ENCODE measurements at regions not wholly inside any gene's neighbourhood (a gene's known extent, or its start where the extent isn't known, plus 50 kb on each side); places are given as distances from the start of the nearest gene placed in this dataset.

DNA sequence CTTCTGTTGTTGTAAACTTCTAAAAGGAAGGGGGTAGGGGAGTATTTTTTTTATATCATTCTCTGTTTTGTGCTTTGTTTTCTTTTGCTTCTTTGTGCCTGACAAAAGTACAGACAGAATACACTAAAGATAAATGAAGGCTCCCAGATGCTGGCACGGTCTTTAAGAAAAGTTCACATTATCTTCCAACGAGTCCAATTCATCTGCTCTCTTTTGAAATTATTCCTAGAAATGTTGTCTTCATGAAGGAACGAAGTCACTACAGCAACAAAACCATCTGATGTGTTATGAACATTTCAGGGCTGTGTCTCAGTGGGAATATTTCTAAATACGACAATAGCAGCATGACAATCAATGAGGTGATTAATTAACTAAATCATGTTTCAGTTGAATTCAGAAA is 813.8 kb upstream of the HTR2C start:
- no peak overlapping the region for H3K4me3 ChIP-seq (ENCODE audit: low read depth, low read length)

DNA sequence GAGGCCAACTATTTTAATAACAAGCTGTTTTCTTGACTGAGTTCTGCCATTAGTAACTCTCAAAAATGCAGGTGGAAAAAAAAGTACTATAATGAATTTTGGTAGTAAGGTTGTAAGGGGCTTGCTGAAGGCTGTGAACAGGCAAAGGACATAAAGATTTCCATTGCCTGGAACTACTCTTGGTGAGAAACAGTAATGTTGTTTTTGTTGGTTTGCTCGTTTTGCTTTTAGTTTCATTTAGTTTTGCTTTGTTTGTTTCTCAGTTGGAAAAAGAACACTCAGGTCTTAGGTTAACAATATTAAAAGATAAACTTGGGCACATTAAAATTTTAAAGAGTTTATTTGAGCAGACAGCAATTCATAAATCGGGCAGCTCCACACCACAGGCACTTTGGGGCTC is 824.5 kb upstream of the HTR2C start:
- no peak overlapping the region for H3K4me3 ChIP-seq (ENCODE audit: low read depth, low read length)

DNA sequence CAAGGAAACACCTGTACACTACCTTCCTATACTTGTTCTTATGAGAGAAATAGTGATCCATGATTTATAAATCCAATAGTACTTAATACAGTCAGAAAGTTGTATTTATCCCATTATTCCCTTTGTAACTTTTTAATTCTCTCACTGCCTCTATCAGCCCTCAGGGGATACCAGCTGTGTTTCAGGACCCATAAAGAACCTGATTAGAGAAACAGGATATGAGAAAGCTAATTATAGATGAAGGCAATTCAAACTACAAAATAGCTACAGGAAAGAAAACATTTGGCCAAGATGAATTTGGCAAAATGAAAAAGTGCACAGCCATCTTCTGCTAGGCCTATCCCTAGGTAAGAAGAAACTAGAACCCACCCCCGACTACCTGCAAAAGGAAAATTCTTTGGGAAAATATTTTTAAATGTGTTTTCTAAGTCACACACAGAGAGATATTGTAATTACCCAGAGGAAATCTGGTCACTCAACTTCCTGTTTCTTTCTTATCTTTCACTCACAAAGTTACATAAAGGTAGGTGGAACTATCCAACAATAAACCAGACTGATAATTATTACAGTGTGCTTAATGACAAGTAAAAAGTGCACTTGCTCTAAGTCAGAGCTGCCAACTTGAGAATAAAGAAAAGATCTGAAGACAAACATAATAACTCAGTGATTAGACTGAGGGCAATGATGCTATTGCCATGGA is 836.5 kb upstream of the HTR2C start:
- H3K4me3 ChIP-seq (ENCODE audit: low read depth, low read length): no peak overlapping the region

DNA sequence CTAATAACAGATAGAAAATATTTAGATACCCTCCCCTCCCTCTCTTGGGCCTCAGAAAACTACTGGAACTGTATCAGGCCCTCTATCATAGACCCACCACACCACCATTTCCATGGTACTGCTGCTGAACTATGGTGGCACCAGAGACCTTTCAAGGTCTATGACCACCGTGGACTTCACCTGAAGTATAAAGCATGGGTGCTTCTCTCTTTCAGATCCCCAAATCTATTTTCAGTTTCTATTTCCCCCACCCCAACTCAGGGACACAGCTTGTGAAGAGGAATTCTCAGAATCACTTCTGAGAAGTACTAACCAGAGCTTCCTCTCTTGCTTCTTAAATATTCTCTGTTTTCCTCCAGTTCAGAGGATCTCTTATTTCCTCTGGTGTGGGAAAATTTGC is 840.8 kb upstream of the HTR2C start:
- no peak overlapping the region for H3K4me3 ChIP-seq (ENCODE audit: low read depth, low read length)

DNA sequence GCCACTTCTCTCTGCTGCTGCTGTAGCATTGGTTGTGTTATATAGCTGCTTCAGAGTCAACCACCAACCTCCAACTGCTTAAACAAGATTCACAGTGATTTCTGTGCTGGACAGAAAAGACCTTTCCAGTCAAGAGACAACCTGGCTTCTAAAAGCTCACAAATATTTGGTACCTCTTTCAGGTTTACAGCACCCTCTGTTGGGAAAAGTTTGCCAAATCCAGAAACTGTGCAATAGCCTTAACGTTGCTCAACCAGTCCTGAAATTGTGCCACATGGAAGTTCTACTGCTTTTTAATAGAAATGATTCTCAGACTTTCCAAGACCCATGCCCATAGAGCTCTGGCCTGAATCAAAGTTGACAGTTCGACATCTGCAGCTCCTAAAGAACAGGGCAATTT is 842.1 kb upstream of the HTR2C start:
- no peak overlapping the region for H3K4me3 ChIP-seq (ENCODE audit: low read depth, low read length)

DNA sequence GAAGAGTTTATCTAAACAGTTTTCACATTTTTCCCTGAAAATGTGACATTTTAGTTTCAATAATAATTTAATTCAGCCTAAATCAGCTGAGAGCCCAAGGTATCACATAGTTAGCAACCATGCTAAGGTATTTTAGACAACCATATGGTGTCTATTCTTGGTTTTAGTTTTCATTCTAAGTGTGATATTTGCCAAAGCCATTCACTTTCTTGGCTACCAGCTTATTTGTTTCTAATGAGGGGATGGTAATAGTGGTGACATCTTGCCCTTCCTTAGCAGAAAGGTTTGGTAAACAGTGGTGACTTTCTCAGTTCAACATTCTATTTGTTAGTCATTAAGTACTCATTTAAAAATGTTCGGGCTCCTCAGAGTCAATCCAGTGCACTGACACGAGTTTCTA is 854.9 kb upstream of the HTR2C start:
- no peak overlapping the region for H3K4me3 ChIP-seq (ENCODE audit: low read depth, low read length)

DNA sequence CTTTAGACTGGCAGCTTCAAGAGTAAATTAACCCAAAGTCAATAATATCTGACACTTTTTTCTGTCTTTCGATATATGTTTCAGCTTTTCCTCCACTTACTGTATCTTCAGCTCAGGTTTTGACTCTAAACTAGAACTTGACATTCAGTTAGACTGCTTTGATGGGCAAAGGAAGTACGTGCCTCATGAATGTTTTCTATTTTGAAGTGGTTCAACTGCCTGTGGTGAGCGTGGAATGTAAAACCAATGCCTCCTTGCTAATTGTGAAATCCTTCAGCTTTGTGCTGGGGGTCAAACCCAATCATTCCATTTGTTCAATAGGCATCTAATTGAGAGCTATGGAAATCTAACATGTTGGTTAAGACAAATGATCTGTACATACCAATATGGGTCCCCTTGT is 857.0 kb upstream of the HTR2C start:
- H3K4me3 ChIP-seq (ENCODE audit: low read depth, low read length): no peak overlapping the region

DNA sequence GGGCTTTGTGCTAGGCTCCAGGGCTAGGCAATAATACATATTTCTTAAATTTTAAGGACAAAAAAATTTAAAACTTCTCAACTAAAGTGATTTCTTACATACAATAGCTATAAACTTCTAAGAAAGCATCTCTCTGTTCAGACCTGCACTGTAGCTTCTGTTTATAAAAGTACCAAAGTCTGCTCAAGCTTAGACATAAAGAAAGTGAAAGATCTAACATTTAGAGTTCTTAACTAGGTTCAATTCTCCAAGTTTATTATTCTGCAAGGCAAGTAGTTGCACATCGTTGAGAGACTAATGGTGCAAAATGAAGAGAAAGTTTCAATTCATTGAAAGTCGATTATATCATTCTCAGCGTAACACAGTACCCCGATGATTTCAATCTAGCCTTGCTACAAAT is 857.4 kb upstream of the HTR2C start:
- no peak overlapping the region for H3K4me3 ChIP-seq (ENCODE audit: low read depth, low read length)

DNA sequence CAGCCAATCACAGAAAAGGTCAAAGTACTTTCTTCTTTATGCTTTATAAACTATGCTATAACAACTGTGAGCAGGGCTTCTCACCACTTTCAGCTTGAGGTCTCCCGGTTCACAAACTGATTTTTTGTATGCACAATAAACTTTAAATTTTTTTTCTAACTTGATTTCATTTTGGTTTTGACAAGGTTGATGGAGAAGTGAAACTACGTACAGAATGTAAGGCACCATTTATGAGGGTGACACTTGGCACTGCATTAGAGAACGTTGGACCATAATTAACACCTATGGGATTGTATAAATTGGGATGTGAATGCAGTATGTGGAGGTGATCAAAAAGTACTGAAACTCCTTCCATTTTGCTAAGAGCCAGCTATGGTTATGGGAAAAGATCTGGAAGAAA is 857.9 kb upstream of the HTR2C start:
- no peak overlapping the region for H3K4me3 ChIP-seq (ENCODE audit: low read depth, low read length)

DNA sequence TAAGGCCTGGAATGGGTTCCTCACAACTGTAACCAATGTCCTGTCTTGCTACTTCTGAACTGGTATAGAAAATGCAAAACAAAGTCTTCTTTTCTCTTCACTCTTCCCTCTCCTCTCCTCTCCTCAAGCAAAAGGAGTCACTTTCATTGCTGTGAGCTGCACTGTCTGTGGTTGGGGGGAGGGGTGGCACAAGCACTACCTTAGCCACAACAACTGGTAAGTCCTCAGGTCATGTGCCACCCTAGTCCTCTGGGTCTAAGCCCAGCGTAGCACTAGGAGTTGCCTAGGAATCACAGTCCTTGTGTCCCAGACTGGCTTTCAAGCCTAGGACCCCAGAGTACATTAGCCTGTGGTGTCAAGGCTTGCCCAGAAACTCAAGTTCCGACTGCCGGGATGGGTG is 859.3 kb upstream of the AMOT start:
- H3K4me3 ChIP-seq (ENCODE audit: low read depth, low read length): no peak overlapping the region

DNA sequence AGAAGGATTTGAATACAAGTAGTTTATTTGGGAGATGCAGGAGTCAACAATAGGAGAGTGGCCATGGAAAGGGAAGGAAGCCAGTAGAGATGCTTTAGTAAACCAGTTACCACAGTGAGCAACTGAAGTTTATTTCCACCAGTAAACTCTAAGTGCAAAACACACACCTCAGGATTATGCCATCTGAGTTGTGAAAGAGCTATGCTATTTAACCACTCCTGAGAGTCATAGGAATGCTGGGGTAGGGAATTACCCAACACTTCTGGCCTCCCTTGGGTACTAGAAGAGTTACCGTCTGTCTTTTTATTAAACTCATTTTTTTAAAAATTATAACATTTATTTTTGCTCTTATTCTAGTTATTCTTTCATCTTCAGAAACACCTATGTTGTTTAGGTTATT is 834.6 kb upstream of the AMOT start:
- H3K4me3 ChIP-seq (ENCODE audit: low read depth, low read length): no peak overlapping the region

DNA sequence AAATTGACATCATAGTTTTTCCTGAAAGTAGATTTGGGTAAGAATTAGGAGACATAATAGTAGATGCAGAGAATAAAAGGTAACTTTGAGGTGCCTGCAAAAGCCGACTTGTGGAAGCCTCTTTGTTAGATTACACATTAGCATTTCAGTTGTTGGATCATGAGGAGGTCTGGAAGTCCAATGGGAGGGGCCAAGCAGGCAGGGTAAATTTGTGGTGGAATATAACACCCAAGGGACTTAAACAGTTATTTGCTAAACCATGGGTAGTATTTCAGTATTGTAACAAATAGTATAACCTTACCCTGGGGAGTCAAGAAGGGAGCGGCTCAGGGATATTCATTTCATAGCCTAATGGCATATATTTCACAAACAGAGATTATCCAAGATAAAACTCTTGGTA is 810.7 kb upstream of the AMOT start:
- no peak overlapping the region for H3K4me3 ChIP-seq (ENCODE audit: low read depth, low read length)

DNA sequence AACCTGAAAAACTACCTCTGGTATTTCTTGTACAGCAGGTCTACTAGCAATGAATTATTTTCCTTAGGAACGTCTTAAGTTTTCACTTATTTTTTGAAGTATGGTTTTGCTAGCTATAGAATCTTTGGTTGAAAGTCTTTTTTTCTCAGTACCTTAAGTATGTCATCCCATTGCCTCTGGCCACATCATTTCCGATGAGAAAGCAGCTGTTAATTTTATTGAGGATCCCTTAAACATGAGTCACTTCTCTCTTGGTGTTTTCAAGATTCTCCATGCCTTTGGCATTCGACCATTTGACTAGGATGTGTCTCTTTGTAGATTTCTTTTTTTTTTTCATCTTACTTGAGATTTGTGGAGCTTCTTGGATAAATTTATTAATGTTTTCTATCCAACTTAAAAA is 803.8 kb upstream of the AMOT start:
- no peak overlapping the region for H3K4me3 ChIP-seq (ENCODE audit: low read depth, low read length)

DNA sequence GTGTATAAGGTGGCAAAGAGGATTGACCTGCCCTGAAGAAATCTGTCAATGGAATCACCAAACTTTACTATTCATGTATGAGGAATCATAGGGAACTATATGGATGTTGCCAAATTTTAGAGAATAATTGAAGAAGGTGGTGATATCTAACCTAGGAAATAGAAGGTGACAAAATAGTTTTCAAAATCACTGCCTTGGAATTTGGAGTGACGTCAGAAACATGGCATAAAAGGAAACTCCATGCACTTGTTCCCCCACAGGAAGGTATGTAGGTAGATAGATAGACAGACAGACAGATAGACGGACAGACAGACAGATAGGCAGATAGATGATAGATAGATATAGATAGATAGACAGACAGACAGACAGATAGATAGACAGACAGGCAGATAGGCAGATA is 793.9 kb upstream of the AMOT start:
- no peak overlapping the region for H3K4me3 ChIP-seq (ENCODE audit: low read depth, low read length)

DNA sequence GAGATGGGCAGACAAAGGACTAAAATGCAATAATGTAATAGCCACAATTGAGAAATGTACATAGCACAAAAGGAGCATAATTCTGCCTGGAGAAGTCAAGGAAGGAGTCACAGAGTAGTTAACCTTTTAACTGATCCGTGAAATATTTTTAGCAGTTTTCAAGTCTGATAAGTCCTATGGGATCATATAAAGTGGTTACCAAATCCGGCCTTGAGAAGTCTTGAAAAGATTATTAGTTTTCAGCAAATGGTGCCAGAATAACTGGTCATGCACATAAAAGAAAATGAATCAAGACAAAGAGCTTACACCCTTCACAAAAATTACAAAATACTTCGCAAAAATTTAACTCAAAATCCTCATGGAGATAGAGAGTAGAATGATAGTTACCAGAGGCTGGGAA is 788.7 kb upstream of the AMOT start:
- H3K4me3 ChIP-seq (ENCODE audit: low read depth, low read length): no peak overlapping the region

DNA sequence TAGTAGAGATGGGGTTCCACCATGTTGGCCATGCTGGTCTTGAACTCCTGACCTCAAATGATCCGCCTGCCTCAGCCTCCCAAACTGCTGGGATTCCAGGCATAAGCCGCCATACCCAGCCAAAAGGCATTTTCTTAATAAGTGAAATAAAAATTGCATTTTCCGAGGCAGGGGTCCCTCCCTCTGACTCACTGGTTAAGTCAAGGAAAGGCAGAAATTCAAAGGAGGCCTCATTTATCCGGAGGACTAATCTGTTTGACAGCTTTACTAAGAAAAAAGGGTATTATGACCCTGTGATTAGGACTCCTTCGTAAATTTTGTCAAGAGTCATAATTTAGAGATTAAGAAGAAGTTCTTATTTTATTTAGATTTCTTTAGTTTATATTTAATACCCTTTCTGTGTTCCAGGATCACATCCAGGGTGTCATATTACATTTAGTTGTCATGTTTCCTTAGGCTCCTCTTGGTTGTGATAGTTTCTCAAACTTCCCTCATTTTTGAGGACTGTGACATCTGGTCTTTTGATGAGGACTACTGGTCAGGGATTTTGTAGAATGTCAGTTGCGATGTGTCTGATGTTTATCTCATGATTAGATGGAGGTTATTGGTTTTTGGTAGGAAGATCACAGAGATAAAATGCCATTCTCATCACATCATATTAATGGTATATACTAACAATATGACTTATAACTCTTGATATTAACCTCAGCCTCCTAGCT is 753.7 kb upstream of the AMOT start:
- H3K4me3 ChIP-seq (ENCODE audit: low read depth, low read length): no peak overlapping the region

DNA sequence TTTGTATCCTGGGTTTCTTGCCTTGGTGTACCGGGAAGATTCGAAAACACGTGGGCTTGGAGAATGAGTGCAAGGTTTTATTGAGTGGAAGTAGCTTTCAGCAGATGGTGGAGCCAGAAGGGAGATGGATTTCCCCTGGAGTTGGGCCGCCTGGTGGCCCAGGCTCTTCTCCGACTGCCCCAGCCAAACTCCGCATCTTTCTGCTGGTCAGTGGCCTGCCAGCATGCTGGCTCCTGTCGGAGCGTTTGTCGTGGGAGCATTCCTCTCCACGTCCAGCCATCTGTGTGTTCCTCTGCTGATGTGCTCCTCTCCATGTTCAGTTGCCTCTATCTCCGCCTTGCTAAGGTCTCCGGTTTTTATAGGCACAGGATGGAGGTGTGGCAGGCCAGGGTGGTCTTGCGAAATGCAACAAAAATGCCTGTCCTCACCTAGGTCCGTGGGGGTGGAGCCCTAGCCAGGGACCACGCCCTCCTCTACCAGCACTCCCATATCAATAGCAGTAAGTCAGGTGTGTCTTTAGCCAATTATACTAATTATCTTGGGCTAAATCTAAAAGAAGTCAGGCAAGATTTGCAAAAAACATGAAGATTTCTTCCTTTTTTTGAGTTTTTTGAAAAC is 745.8 kb upstream of the AMOT start:
- no peak overlapping the region for H3K4me3 ChIP-seq (ENCODE audit: low read depth, low read length)

DNA sequence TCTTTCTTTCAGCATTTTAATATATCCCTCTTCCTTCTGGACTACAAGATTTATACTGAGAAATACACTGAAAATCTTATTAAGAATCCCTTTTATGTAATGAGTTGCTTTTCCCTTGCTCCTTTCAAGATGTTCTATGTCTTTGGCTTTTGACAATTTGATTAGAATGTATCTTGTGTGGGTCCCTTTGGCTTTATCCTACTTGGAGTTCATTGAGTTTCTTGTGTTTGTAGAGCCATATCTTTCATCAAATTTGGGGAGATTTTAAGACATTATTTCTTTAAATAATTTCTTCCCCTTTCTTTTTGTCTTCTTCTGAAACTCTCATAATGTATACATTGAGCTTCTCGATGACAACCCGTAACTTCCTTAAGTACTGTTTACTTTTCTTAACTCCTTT is 739.9 kb upstream of the AMOT start:
- no peak overlapping the region for H3K4me3 ChIP-seq (ENCODE audit: low read depth, low read length)

DNA sequence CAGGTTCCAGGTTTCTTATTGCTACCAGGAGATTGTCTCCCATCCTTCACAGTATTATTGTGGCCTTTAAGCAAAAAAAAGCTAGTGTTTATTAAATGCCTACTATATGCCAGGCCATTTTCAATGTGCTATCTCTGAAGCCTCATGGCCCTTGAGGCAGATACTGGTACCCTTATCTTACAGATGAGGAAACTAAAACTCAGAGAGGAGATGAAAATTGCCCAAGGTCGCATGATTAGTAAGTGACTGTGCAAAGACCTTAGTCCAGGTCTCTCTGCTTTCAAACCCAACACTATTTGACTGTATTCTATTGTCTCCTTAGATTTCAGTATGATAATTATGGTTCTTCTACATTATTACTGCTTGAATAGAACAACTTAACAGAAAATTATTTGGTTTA is 717.9 kb upstream of the AMOT start:
- H3K4me3 ChIP-seq (ENCODE audit: low read depth, low read length): no peak overlapping the region

DNA sequence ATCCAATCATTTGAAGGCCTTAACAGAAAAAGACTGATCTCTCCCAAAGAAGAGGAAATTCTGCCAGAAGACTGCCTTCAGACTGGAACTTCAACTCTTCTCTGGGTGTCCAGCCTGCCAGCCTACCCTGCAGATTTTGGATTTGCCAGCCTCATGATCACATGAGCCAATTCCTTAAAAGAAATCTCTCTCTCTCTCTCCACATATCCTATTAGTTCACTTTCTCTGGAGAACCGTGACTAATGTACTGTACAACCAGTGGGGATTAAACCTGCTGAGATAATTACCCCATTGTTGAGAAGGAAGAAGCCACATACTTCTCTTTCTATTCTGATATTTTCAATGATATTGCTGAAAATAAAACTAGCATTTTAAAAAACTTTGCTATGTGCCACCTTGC is 711.3 kb upstream of the AMOT start:
- H3K4me3 ChIP-seq (ENCODE audit: low read depth, low read length): no peak overlapping the region

DNA sequence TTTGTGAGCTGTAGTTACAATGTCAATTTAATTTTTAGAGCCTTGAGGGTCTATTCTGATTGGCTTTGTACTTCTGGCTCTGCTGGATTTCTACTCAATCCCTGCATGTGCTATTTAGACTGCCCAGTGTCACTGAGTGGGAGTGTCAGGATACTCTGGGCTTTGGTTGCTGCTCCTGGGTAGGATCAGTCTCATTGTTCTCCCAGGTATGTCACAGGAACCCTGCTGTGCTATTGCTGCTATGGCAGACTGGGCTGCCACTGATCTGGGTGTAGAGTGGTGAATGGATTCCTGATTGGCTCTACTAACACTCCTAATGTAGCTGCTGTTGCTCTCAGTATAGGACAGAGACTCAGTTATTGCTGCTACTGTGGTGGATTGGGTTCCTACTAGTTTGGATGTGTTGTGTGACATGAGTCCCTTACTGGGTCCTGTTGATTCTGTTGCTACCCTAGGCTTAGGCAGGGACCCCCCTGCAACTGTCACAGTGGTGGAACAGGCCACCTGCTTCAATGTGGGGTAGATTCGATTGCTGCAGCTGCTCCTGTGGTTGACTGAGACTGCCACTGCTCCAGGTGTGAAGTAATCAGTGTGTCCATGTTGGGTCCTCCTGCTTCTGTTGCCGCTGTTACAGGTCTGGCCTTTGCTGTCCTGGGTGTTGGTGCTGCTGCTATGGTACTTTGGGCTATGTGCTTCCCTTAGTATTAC is 707.8 kb upstream of the AMOT start:
- no peak overlapping the region for H3K4me3 ChIP-seq (ENCODE audit: low read depth, low read length)

DNA sequence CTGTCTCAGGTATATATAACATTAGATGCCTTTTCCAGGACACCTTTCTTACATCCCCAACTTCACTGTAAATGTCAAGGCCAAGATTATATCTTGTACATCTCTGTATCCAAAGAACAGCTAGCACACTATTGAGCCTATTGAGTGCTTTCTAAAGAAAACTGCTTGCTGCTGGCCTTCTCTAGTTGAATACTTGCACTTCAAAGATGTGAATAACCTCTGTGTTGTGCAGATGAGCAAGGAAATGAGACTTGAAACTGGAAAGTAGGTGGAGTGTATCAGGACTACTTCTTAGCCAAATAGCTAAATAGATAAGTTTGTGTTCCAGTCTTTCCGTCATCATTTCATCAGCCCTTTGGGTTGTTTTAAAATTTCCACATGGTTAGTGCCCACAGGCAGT is 704.4 kb upstream of the AMOT start:
- no peak overlapping the region for H3K4me3 ChIP-seq (ENCODE audit: low read depth, low read length)
